AG04450 (cell line): ENCODE measurements at regions not wholly inside any gene's neighbourhood (a gene's known extent, or its start where the extent isn't known, plus 50 kb on each side); places are given as distances from the start of the nearest gene placed in this dataset.

Experiments used
- CTCF ChIA-PET: fragments of 300-600, 350-600 bp; formaldehyde crosslinking; extraction: SDS; loops from one replicate; lab custom pipeline; 2022; ENCODE audit warnings: antibody characterized with exemption, inconsistent platforms; lab: Charles Lee
- POLR2A ChIA-PET: fragments of 350-600 bp; formaldehyde crosslinking; extraction: SDS; loops from one replicate; lab custom pipeline; 2021; ENCODE audit warnings: antibody characterized with exemption, inconsistent platforms; lab: Yijun Ruan, JAX
- DNase-seq: peaks from one replicate; pipeline ENCODE4 v3.0.0-alpha.2; 2011; ENCODE audit warnings: low read depth, low spot score
- H3K27ac ChIP-seq: one replicate; pipeline ENCODE4 v1.5.1; 2012; ENCODE audit warnings: low read depth, low read length, control low read depth
- H3K27me3 ChIP-seq: one replicate; pipeline ENCODE4 v1.6.0; 2012; ENCODE audit warnings: low read length; ENCODE audit not compliant: control insufficient read depth, insufficient read depth
- H3K4me3 ChIP-seq: 2 replicates; pipeline ENCODE4 v1.5.1; 2011; ENCODE audit warnings: mild to moderate bottlenecking, low read depth, low read length, control low read depth
- H3K9me3 ChIP-seq: 2 replicates; pipeline ENCODE4 v1.5.1; 2012; ENCODE audit warnings: low read length; ENCODE audit not compliant: control insufficient read depth, insufficient read depth
- CTCF ChIP-seq: IDR thresholded peaks from 2 replicates; pipeline ENCODE4 v1.5.1; 2011; ENCODE audit warnings: low read depth, low read length, control low read depth, inconsistent platforms

DNA sequence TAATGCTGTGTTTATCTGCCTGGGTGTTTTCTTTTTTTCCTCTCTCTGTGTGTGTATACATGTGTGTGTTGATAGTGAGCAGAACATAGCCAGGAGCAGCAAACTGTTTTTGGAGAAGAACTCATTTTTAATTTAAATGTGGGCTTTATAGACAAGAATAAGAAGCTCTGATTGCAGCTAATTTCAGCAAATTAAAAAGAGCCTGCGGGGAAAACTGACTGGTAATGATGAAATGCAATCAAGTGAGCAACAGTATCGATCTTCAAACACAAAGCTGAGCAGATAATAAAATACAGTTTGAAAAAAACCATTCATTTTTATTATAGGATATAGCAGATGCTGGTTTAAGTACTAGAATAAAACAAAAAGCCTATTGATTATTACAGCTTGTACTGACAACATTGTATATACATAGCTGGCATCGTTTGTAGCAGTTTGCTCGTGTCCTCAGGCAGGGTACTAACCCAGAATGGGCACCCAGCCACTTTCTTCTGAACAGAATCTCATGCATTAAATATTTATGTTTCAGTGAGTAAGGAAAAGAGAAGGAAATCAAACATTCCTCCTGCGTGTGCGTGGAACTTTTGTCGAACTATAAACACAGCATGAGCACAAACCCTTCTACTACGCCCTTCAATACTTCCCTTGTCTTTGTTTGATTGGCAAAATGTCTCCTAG is 73.5 kb upstream of the ZFP42 start:
- H3K9me3 ChIP-seq = no peaks in the 10 kb centered on the region; the same call in 1 of the 2 replicates
- CTCF ChIA-PET = no interaction called here
- peak; percentile 59 for DNase-seq

GRCh38 chr4:187929024-187929423 is 66.5 kb upstream of the ZFP42 start:
- ChIA-PET CTCF (interaction anchor here (0.6 to 1.2 kb wide), 3 partner anchors 34 to 1831 kb away, joined by 3 read pairs; no protein-coding TSS in a partner anchor), POLR2A (no interaction called here)
- no peak overlapping the region for H3K27ac ChIP-seq
- TF ChIP-seq CTCF = no peak
- no peak overlapping the region for H3K4me3 ChIP-seq
- no peaks in the 10 kb centered on the region for H3K27me3 ChIP-seq
- peaks cover 11% of the 10 kb centered on the region for H3K9me3 ChIP-seq
- no peak for DNase-seq

More for the DNA sequence above, 73.5 kb upstream of the ZFP42 start:
- Histone ChIP-seq H3K27me3 (no peaks in the 10 kb centered on the region), H3K27ac (no peak overlapping the region), H3K4me3 (no peak overlapping the region)
- POLR2A ChIA-PET = no interaction called here
- no peak for TF ChIP-seq CTCF

GRCh38 chr4:187934766-187935165 is 60.8 kb upstream of the ZFP42 start:
- no peaks in the 10 kb centered on the region for H3K27me3 ChIP-seq
- no peak for DNase-seq
- H3K4me3 ChIP-seq = no peak overlapping the region
- no peak overlapping the region for H3K27ac ChIP-seq
- peaks cover 13% of the 10 kb centered on the region for H3K9me3 ChIP-seq
- no peak for TF ChIP-seq CTCF
- ChIA-PET CTCF (no interaction called here), POLR2A (no interaction called here)

GRCh38 chr4:187937557-187937956 is 58.0 kb upstream of the ZFP42 start:
- Histone ChIP-seq H3K27me3 (no peaks in the 10 kb centered on the region), H3K9me3 (peaks cover 9% of the 10 kb centered on the region), H3K4me3 (no peak overlapping the region), H3K27ac (no peak overlapping the region)
- CTCF ChIA-PET = no interaction called here
- no peak for TF ChIP-seq CTCF
- no peak for DNase-seq
- POLR2A ChIA-PET = no interaction called here

DNA sequence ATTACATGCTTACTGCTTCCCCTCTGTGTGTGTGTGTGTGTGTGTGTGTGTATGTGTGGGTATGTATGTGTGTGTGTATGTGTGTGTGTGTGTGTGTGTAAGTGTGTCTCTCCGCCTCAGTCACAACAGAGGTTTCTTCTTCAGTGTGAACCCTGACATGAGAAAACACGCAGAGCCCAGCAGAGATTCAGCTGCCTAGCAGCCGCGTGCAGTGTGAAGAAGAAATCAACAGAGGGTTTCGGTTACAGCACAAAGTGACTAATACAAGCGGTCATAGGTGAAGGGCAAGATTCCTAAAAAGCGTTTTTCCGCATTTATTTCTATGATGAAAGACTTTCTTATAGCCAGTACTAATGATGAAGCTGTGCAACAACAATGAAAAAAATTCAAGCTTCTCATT is 55.3 kb upstream of the ZFP42 start:
- POLR2A ChIA-PET = no interaction called here
- Histone ChIP-seq H3K27ac (no peak overlapping the region), H3K4me3 (no peak overlapping the region), H3K27me3 (no peaks in the 10 kb centered on the region), H3K9me3 (peaks cover 11% of the 10 kb centered on the region)
- CTCF ChIA-PET = no interaction called here
- TF ChIP-seq CTCF = no peak
- DNase-seq = no peak
